ENCODE measurements at regions not wholly inside any gene's neighbourhood (a gene's known extent, or its start where the extent isn't known, plus 50 kb on each side); places are given as distances from the start of the nearest gene placed in this dataset.

GRCh38 chr5:74257060-74257527 is 383.4 kb downstream of the ENC1 start:
- H3K27ac ChIP-seq (ENCODE audit: low read depth, low read length): no peak overlapping the region

GRCh38 chr5:74255692-74256392 is 384.7 kb downstream of the ENC1 start:
- H3K27ac ChIP-seq (ENCODE audit: low read depth, low read length): no peak overlapping the region
- no peaks in the 10 kb centered on the region for H3K36me3 ChIP-seq (ENCODE audit: insufficient read depth, low read length)
- no peak overlapping the region for H3K9ac ChIP-seq (ENCODE audit: low read length)
- H3K4me1 ChIP-seq (ENCODE audit: insufficient read depth, low read length): peaks cover 9% of the 10 kb centered on the region
- H3K4me3 ChIP-seq (ENCODE audit: low read depth in 1 of 2, low read length in 2 of 2): no peak overlapping the region
- H3K27me3 ChIP-seq (ENCODE audit: control insufficient read depth in 1 of 2, insufficient read depth in 2 of 2, low read length in 2 of 2): no peaks in the 10 kb centered on the region
- H3K9me3 ChIP-seq (ENCODE audit: low read length): no peaks in the 10 kb centered on the region

More at GRCh38 chr5:74257060-74257527, 383.4 kb downstream of the ENC1 start:
- Histone ChIP-seq H3K4me1 (ENCODE audit: insufficient read depth, low read length) (no peaks in the 10 kb centered on the region), H3K9ac (ENCODE audit: low read length) (no peak overlapping the region), H3K4me3 (ENCODE audit: low read depth in 1 of 2, low read length in 2 of 2) (no peak overlapping the region), H3K36me3 (ENCODE audit: insufficient read depth, low read length) (no peaks in the 10 kb centered on the region), H3K27me3 (ENCODE audit: control insufficient read depth in 1 of 2, insufficient read depth in 2 of 2, low read length in 2 of 2) (no peaks in the 10 kb centered on the region), H3K9me3 (ENCODE audit: low read length) (no peaks in the 10 kb centered on the region)

- no peaks in the 10 kb centered on the region for H3K36me3 ChIP-seq (ENCODE audit: insufficient read depth, low read length)
- no peaks in the 10 kb centered on the region for H3K9me3 ChIP-seq (ENCODE audit: low read length)
- peaks cover 9% of the 10 kb centered on the region for H3K4me1 ChIP-seq (ENCODE audit: insufficient read depth, low read length)
- H3K4me3 ChIP-seq (ENCODE audit: low read depth in 1 of 2, low read length in 2 of 2): no peak overlapping the region
- H3K27ac ChIP-seq (ENCODE audit: low read depth, low read length): no peak overlapping the region
- no peaks in the 10 kb centered on the region for H3K27me3 ChIP-seq (ENCODE audit: control insufficient read depth in 1 of 2, insufficient read depth in 2 of 2, low read length in 2 of 2)
- no peak overlapping the region for H3K9ac ChIP-seq (ENCODE audit: low read length)
Observed at GRCh38 chr5:74254257-74254656, 386.3 kb downstream of the ENC1 start.

GRCh38 chr5:74252044-74252443 is 388.5 kb downstream of the ENC1 start:
- Histone ChIP-seq H3K9me3 (ENCODE audit: low read length) (no peaks in the 10 kb centered on the region), H3K36me3 (ENCODE audit: insufficient read depth, low read length) (no peaks in the 10 kb centered on the region), H3K27me3 (ENCODE audit: control insufficient read depth in 1 of 2, insufficient read depth in 2 of 2, low read length in 2 of 2) (no peaks in the 10 kb centered on the region), H3K9ac (ENCODE audit: low read length) (no peak overlapping the region), H3K4me3 (ENCODE audit: low read depth in 1 of 2, low read length in 2 of 2) (no peak overlapping the region), H3K4me1 (ENCODE audit: insufficient read depth, low read length) (peaks cover 9% of the 10 kb centered on the region), H3K27ac (ENCODE audit: low read depth, low read length) (no peak overlapping the region)

- Histone ChIP-seq H3K4me3 (ENCODE audit: low read depth in 1 of 2, low read length in 2 of 2) (no peak overlapping the region), H3K27ac (ENCODE audit: low read depth, low read length) (no peak overlapping the region), H3K27me3 (ENCODE audit: control insufficient read depth in 1 of 2, insufficient read depth in 2 of 2, low read length in 2 of 2) (no peaks in the 10 kb centered on the region), H3K9ac (ENCODE audit: low read length) (no peak overlapping the region), H3K36me3 (ENCODE audit: insufficient read depth, low read length) (no peaks in the 10 kb centered on the region), H3K9me3 (ENCODE audit: low read length) (no peaks in the 10 kb centered on the region), H3K4me1 (ENCODE audit: insufficient read depth, low read length) (peaks cover 9% of the 10 kb centered on the region)
Observed at GRCh38 chr5:74251141-74252035, 389.1 kb downstream of the ENC1 start.

- Histone ChIP-seq H3K27ac (ENCODE audit: low read depth, low read length) (no peak overlapping the region), H3K4me3 (ENCODE audit: low read depth in 1 of 2, low read length in 2 of 2) (no peak overlapping the region), H3K9ac (ENCODE audit: low read length) (no peak overlapping the region), H3K9me3 (ENCODE audit: low read length) (no peaks in the 10 kb centered on the region), H3K27me3 (ENCODE audit: control insufficient read depth in 1 of 2, insufficient read depth in 2 of 2, low read length in 2 of 2) (no peaks in the 10 kb centered on the region), H3K4me1 (ENCODE audit: insufficient read depth, low read length) (peaks cover 9% of the 10 kb centered on the region), H3K36me3 (ENCODE audit: insufficient read depth, low read length) (no peaks in the 10 kb centered on the region)
Observed at GRCh38 chr5:74250304-74251102, 390.0 kb downstream of the ENC1 start.

- Histone ChIP-seq H3K9me3 (ENCODE audit: low read length) (no peaks in the 10 kb centered on the region), H3K36me3 (ENCODE audit: insufficient read depth, low read length) (no peaks in the 10 kb centered on the region), H3K27ac (ENCODE audit: low read depth, low read length) (no peak overlapping the region), H3K4me3 (ENCODE audit: low read depth in 1 of 2, low read length in 2 of 2) (no peak overlapping the region), H3K4me1 (ENCODE audit: insufficient read depth, low read length) (peaks cover 9% of the 10 kb centered on the region), H3K9ac (ENCODE audit: low read length) (no peak overlapping the region), H3K27me3 (ENCODE audit: control insufficient read depth in 1 of 2, insufficient read depth in 2 of 2, low read length in 2 of 2) (no peaks in the 10 kb centered on the region)
Observed at GRCh38 chr5:74248576-74248975, 392.0 kb downstream of the ENC1 start.

- H3K9me3 ChIP-seq (ENCODE audit: low read length): no peaks in the 10 kb centered on the region
- no peaks in the 10 kb centered on the region for H3K36me3 ChIP-seq (ENCODE audit: insufficient read depth, low read length)
- H3K4me3 ChIP-seq (ENCODE audit: low read depth in 1 of 2, low read length in 2 of 2): no peak overlapping the region
- no peaks in the 10 kb centered on the region for H3K4me1 ChIP-seq (ENCODE audit: insufficient read depth, low read length)
- no peaks in the 10 kb centered on the region for H3K27me3 ChIP-seq (ENCODE audit: control insufficient read depth in 1 of 2, insufficient read depth in 2 of 2, low read length in 2 of 2)
- no peak overlapping the region for H3K9ac ChIP-seq (ENCODE audit: low read length)
- H3K27ac ChIP-seq (ENCODE audit: low read depth, low read length): no peak overlapping the region
Observed at GRCh38 chr5:74244406-74244805, 396.1 kb downstream of the ENC1 start.

- H3K36me3 ChIP-seq (ENCODE audit: insufficient read depth, low read length): no peaks in the 10 kb centered on the region
- no peaks in the 10 kb centered on the region for H3K27me3 ChIP-seq (ENCODE audit: control insufficient read depth in 1 of 2, insufficient read depth in 2 of 2, low read length in 2 of 2)
- no peaks in the 10 kb centered on the region for H3K9me3 ChIP-seq (ENCODE audit: low read length)
- no peak overlapping the region for H3K4me3 ChIP-seq (ENCODE audit: low read depth in 1 of 2, low read length in 2 of 2)
- no peak overlapping the region for H3K27ac ChIP-seq (ENCODE audit: low read depth, low read length)
- H3K4me1 ChIP-seq (ENCODE audit: insufficient read depth, low read length): no peaks in the 10 kb centered on the region
- H3K9ac ChIP-seq (ENCODE audit: low read length): no peak overlapping the region
Observed at GRCh38 chr5:74243634-74244033, 396.9 kb downstream of the ENC1 start.

- Histone ChIP-seq H3K36me3 (ENCODE audit: insufficient read depth, low read length) (no peaks in the 10 kb centered on the region), H3K9ac (ENCODE audit: low read length) (no peak overlapping the region), H3K27ac (ENCODE audit: low read depth, low read length) (no peak overlapping the region), H3K27me3 (ENCODE audit: control insufficient read depth in 1 of 2, insufficient read depth in 2 of 2, low read length in 2 of 2) (no peaks in the 10 kb centered on the region), H3K4me1 (ENCODE audit: insufficient read depth, low read length) (no peaks in the 10 kb centered on the region), H3K4me3 (ENCODE audit: low read depth in 1 of 2, low read length in 2 of 2) (no peak overlapping the region), H3K9me3 (ENCODE audit: low read length) (no peaks in the 10 kb centered on the region)
Observed at GRCh38 chr5:74242516-74242915, 398.0 kb downstream of the ENC1 start.

- H3K4me3 ChIP-seq (ENCODE audit: low read depth in 1 of 2, low read length in 2 of 2): no peak overlapping the region
- no peaks in the 10 kb centered on the region for H3K4me1 ChIP-seq (ENCODE audit: insufficient read depth, low read length)
- no peaks in the 10 kb centered on the region for H3K9me3 ChIP-seq (ENCODE audit: low read length)
- no peak overlapping the region for H3K9ac ChIP-seq (ENCODE audit: low read length)
- no peaks in the 10 kb centered on the region for H3K27me3 ChIP-seq (ENCODE audit: control insufficient read depth in 1 of 2, insufficient read depth in 2 of 2, low read length in 2 of 2)
- H3K27ac ChIP-seq (ENCODE audit: low read depth, low read length): no peak overlapping the region
- H3K36me3 ChIP-seq (ENCODE audit: insufficient read depth, low read length): no peaks in the 10 kb centered on the region
Observed at GRCh38 chr5:74241751-74242140, 398.8 kb downstream of the ENC1 start.
